HG03457 (cell line): ENCODE measurements at regions not wholly inside any gene's neighbourhood (a gene's known extent, or its start where the extent isn't known, plus 50 kb on each side); places are given as distances from the start of the nearest gene placed in this dataset.
"Not testable (repeated sequence)": the region's sequence is repeated elsewhere in the genome, so short reads cannot be mapped to it uniquely, and the experiment has no call there.

Experiments used
- ATAC-seq: cut with Tn5 transposase; IDR thresholded peaks from one replicate; pipeline ENCODE4 v1.9.1; 2021; ENCODE audit warnings: moderate number of reproducible peaks; ENCODE audit not compliant: unreplicated experiment

GRCh38 chr7:113610572-113610971 lies 308.2 kb downstream of the PPP1R3A start:
- ATAC-seq = no peak

DNA sequence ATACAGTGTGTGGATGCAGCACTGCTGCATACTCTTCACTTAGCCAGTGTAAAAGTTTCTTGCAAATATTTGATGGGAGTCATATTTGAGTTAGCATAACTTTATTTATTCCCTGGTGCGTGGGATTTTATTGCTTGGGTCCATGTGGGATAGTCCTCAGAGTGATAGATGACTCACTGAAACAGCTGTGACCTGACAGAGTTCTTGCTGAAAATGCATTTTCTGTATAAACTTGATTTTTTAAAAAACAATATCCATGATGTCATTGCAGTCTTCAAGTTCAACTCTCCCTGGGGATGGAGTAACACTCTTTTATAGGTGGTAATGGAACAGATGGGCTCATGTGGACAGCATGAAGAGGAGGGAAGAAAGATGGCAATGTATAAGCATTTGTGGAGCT lies 310.0 kb downstream of the PPP1R3A start:
- ATAC-seq = no peak

- ATAC-seq = no peak
Observed at GRCh38 chr7:113606325-113606724, 312.5 kb downstream of the PPP1R3A start.

GRCh38 chr7:113600428-113600827 lies 318.4 kb downstream of the PPP1R3A start:
- not testable (repeated sequence) for ATAC-seq

GRCh38 chr7:113593455-113593854 lies 325.4 kb downstream of the PPP1R3A start:
- ATAC-seq = not testable (repeated sequence)

DNA sequence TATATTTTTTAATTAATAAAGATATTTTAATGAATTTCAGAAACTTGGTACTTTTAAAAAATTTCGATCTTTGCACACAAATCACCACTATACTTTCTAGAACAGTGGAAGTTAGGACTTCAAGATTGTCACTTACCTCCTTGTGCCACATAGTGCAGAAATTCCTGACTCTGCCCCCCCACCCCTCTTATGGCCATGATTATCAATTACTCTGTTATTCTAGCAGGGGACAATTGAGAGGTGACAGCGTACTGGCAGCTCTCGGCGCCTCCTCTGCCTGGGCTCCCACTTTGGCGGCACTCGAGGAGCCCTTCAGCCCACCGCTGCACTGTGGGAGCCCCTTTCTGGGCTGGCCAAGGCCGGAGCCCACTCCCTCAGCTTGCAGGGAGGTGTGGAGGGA lies 325.9 kb downstream of the PPP1R3A start:
- not testable (repeated sequence) for ATAC-seq

DNA sequence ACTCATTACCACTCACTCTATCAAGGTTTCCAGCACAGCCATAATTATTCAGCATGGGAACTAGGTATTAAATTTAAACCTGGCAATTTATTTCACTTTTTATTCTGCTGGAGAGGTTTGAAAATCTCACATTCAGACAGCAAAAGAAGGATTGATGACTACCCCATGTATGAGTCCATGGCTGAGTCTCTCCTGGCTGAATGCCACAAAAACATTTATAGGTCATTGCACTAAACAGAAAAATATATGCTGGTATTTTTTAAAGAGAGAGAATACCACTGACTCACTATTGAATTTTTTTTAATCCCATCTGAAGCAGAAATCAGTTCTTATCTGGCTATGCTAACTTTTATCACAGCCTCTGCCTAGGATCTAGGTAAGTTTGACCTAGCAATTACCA lies 336.3 kb downstream of the PPP1R3A start:
- no peak for ATAC-seq

GRCh38 chr7:113563257-113563656 lies 355.6 kb downstream of the PPP1R3A start:
- ATAC-seq = not testable (repeated sequence)

DNA sequence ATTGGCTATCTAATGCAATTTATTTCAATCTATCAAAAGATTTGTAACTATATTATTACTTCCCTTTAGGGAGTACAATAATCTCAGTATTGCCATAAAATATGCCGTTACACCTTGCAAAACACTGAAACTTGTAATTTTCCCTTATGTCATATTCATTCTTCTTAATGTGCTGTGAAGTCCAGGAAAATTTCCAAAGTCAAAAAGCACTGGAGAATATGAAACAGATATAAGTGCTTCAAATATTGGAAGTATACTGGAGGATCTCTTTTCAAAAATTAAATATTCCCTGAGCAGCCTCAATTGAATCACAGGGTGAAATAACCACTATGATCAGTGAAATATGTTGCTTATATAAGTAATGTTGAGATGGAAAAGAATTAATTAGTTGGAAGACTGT lies 356.0 kb downstream of the PPP1R3A start:
- no peak for ATAC-seq

DNA sequence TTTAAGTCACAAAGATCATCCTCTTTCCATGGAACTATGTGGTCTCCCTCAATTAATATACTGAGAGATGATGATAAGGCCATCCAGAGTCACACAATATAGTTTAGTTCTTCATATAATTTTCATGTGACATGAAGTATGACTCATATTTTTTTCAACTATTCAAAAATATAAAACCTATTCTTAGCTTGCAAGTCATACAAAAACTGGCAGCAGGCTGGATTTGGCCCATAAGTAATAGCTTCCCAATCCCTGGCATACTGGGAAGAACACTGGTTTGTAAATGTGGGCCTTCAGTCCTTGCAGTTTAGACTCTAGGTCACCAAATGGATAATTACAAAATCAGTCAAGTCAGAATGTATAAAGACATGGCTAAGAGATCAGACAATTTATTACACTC lies 356.6 kb downstream of the PPP1R3A start:
- ATAC-seq = no peak

DNA sequence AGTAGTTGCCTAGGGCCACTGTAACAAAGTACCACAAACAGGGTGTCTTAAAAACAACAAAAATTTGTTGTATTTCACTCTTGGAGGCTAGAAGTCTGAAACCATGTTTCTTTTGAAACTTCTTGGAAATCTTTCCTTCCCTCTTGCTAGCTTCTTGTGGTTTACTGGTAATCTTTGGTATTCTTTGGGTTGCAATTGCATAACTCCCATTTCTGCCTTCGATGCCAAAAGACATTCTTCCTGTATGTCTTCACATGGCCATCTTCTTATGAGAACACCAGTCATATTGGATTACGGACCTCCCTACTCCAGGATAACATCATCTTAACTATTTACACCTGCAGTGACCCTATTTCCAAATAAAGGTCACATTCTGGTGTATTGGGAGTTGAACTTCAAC lies 357.4 kb downstream of the PPP1R3A start:
- no peak for ATAC-seq

- ATAC-seq = no peak
Observed at GRCh38 chr7:113550966-113551365, 367.8 kb downstream of the PPP1R3A start.

GRCh38 chr7:113548561-113548960 lies 370.2 kb downstream of the PPP1R3A start:
- ATAC-seq = no peak

DNA sequence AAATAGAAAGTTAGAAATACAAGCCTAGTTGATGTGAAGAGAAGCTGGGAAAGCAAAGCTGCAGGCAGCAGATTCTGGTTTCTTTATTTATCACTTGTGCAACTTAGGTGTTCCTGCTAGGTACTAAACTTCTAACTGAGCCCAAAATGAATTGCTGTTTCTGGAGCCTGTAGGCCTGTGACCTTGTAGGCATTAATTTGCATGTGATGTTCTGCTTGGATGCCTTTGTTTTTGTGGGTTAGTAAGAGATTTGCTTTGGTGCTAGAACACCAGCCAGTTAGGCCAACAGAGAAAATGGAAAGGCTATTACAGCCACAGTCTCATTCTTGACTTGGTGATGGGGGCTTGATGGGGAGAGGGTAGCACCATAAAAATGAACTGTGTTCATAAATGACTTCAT lies 370.7 kb downstream of the PPP1R3A start:
- ATAC-seq = no peak

- no peak for ATAC-seq
Observed at GRCh38 chr7:113521468-113521867, 397.3 kb downstream of the PPP1R3A start.

GRCh38 chr7:113519472-113519871 lies 399.3 kb downstream of the PPP1R3A start:
- no peak for ATAC-seq

- ATAC-seq = no peak
Observed at GRCh38 chr7:113504691-113505090, 386.3 kb upstream of the SMIM30 start.

DNA sequence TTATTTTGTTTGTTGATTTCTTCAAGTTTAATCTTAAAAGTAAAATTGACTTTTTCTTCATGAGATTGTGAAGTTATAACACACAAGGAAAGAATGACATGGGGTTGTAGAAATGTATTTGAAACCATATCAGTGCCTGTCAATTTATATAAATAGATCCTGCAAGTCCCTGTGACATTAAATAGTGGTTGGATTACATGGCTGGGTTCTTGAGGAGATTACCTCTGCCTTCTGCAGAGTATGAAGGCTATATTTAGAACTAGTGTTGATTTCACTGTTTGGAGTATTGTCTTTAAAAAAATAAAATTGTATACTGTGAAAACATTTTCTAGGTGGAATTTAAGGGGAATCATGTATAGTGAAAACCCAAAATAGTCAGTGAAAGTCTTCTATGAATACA lies 385.8 kb upstream of the SMIM30 start:
- no peak for ATAC-seq

GRCh38 chr7:113496586-113496985 lies 378.2 kb upstream of the SMIM30 start:
- ATAC-seq = not testable (repeated sequence)

GRCh38 chr7:113494797-113495566 lies 376.6 kb upstream of the SMIM30 start:
- not testable (repeated sequence) for ATAC-seq

DNA sequence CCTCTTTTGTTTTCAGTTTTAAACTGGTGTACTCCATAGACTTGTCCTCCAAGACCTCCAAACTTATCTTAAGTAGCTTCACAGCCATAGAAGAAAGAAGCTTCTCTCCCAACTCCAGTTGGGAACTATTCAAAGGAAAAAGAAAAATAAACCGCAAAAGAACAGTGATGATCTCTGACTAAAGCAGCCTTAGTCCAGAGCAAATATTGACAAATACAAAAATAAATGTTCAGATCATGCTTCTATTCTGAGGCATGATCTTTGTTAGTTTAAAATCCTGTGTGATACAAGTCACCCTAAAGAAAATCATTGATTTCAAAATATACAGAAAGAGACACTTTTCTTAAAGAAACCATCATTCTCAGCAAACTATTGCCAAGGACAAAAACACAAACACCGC lies 373.0 kb upstream of the SMIM30 start:
- ATAC-seq = no peak

GRCh38 chr7:113487925-113488731 lies 369.8 kb upstream of the SMIM30 start:
- no peak for ATAC-seq
